Uterus (tissue), 3 donors: ENCODE measurements at regions not wholly inside any gene's neighbourhood (a gene's known extent, or its start where the extent isn't known, plus 50 kb on each side); places are given as distances from the start of the nearest gene placed in this dataset.

ENCODE experiments used
- DNase-seq, 2 donors: peaks; one replicate each; pipeline ENCODE4 v3.0.0-alpha.2; 2019 to 2020
- H3K27ac ChIP-seq, 2 donors: fragments of 200-600 bp; sonication (generic); 1 replicate in 1 of 2; 2 replicates in 1 of 2; pipeline ENCODE4 v1.5.1; 2016 to 2018
- H3K27me3 ChIP-seq, 2 donors: fragments of 200-600 bp; sonication (generic); one replicate each; pipeline ENCODE4 v1.5.1; 2018 to 2019; ENCODE audit warnings: control low read depth in 1 of 2
- H3K36me3 ChIP-seq, 2 donors: fragments of 200-600 bp; sonication (generic); one replicate each; pipeline ENCODE4 v1.5.1; 2019; ENCODE audit warnings: control low read depth in 1 of 2
- H3K4me1 ChIP-seq, 2 donors: fragments of 200-600 bp; sonication (generic); one replicate each; pipeline ENCODE4 v1.5.1; 2018 to 2019; ENCODE audit warnings: control low read depth in 1 of 2
- H3K4me3 ChIP-seq, 2 donors: fragments of 200-600 bp; sonication (generic); 1 replicate in 1 of 2; 2 replicates in 1 of 2; pipeline ENCODE4 v1.5.1; 2018 to 2019; ENCODE audit warnings: mild to moderate bottlenecking in 1 of 2
- H3K9me3 ChIP-seq, 2 donors: fragments of 200-600 bp; sonication (generic); one replicate each; pipeline ENCODE4 v1.5.1; 2019; ENCODE audit warnings: control low read depth in 1 of 2
- CTCF ChIP-seq, 4 experiments: fragments of 200-600 bp in 2 of 4; fragments of 450-650 bp in 2 of 4; sonication (generic) in 2 of 4; IDR thresholded peaks; one replicate each; pipeline ENCODE4 v1.5.1; 2016 to 2019; ENCODE audit warnings: antibody characterized with exemption in 4 of 4, mild to moderate bottlenecking in 2 of 4, moderate library complexity in 1 of 4
- POLR2A ChIP-seq, 2 donors: fragments of 450-650 bp; IDR thresholded peaks; one replicate each; pipeline ENCODE4 v1.6.1; 2016; ENCODE audit warnings: antibody characterized with exemption in 2 of 2, mild to moderate bottlenecking in 1 of 2, moderate library complexity in 1 of 2
- intact Hi-C: fragments of 100-400 bp; cut with DNase I; formaldehyde crosslinking; loops from one replicate; pipeline ENCODE4 v1.15.1; 2023; ENCODE audit warnings: low total_unique reads
- donor health status: DM: yes; HTN: yes; CAD: no.

DNA sequence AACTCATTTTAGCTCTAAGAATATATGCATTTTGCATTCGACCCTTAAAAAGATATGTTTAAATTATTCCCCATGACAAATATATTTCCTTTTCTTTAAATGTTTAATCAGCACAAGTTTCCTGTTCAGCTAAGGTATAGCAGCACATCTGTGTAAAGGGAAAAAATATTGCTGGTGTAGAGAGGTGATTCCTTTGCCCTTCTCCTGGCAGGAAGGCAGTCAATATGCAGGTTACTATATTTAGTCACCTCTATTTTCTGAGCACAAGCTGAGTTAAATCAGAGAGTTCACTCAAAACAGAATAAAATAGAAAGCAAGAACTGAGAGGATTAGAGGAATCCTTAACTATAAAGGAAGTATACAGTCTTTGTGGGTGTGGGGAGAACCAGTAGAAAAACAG, 274.4 kb upstream of the PCSK5 start:
- no peak for TF ChIP-seq CTCF (IDR thresholded peaks at IDR 0.05)
- no peak for TF ChIP-seq POLR2A (IDR thresholded peaks at IDR 0.05)
- Histone ChIP-seq H3K4me1 (no peaks in the 10 kb centered on the region), H3K9me3 (no peaks in the 10 kb centered on the region), H3K27ac (no peak overlapping the region), H3K27me3 (no peaks in the 10 kb centered on the region), H3K36me3 (no peaks in the 10 kb centered on the region), H3K4me3 (no peak overlapping the region)
- intact Hi-C loops, result no loop called here
- no peak for DNase-seq

GRCh38 chr9:75616841-75617566, 273.5 kb upstream of the PCSK5 start:
- intact Hi-C loops, result no loop called here
- DNase-seq, result no peak
- Histone ChIP-seq H3K9me3 (no peaks in the 10 kb centered on the region), H3K27ac (no peak overlapping the region), H3K4me3 (no peak overlapping the region), H3K27me3 (no peaks in the 10 kb centered on the region), H3K36me3 (no peaks in the 10 kb centered on the region), H3K4me1 (no peaks in the 10 kb centered on the region)
- TF ChIP-seq CTCF (IDR thresholded peaks at IDR 0.05), result no peak
- TF ChIP-seq POLR2A (IDR thresholded peaks at IDR 0.05), result no peak

DNA sequence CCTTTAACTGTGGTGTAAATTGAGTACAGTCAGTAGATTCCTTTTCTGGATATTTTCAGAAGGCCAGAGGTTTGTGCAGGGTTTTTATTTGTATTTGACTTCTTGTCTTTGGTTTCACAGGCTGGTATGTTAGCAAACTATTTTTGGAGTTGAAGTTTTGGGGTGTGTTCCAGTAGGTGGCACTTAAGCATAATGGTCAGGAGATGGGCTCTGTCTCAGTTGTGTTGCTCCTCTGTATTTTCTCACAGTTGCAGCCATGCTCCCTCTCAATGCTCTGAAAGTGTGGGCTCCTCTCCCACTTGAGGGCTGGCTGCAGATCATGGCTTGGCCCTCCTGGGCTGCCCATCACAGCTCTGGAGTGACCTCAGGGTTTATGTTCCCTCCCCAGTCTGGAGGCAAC, 267.0 kb upstream of the PCSK5 start:
- H3K9me3 ChIP-seq, result no peaks in the 10 kb centered on the region
- H3K27me3 ChIP-seq, result no peaks in the 10 kb centered on the region
- no peaks in the 10 kb centered on the region for H3K36me3 ChIP-seq
- no peak overlapping the region for H3K4me3 ChIP-seq
- no peak for TF ChIP-seq CTCF (IDR thresholded peaks at IDR 0.05)
- no peak for TF ChIP-seq POLR2A (IDR thresholded peaks at IDR 0.05)
- H3K4me1 ChIP-seq, result no peaks in the 10 kb centered on the region
- DNase-seq, result no peak
- H3K27ac ChIP-seq, result no peak overlapping the region
- intact Hi-C loops, result no loop called here

GRCh38 chr9:75624998-75625397, 265.5 kb upstream of the PCSK5 start:
- no peaks in the 10 kb centered on the region for H3K36me3 ChIP-seq

DNA sequence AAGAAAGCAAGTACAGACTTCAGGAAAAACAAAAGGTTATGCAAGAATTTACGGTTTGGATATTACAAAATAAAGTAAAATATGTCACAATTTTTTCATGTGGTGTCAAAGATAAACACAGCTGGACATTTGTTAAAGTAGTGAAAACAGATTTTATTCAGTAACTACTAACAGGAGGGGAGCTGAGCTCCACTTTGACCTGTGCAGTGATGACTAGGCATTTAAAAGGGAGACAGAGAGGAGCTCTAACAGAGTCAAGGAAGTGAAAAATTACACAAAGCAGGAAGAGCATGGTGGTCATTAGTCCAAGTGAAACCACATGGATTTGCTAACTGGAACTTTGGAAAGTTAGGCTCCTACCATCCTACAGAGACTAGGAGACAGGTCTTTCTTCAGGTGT, 263.6 kb upstream of the PCSK5 start:
- TF ChIP-seq POLR2A (IDR thresholded peaks at IDR 0.05) (no peak), CTCF (IDR thresholded peaks at IDR 0.05) (no peak)
- intact Hi-C loops, result no loop called here
- no peaks in the 10 kb centered on the region for H3K27me3 ChIP-seq
- no peak for DNase-seq
- H3K9me3 ChIP-seq, result no peaks in the 10 kb centered on the region
- H3K4me3 ChIP-seq, result no peak overlapping the region
- no peak overlapping the region for H3K27ac ChIP-seq
- H3K36me3 ChIP-seq, result no peaks in the 10 kb centered on the region
- H3K4me1 ChIP-seq, result no peaks in the 10 kb centered on the region

More at GRCh38 chr9:75624998-75625397, 265.5 kb upstream of the PCSK5 start:
- H3K9me3 ChIP-seq, result no peaks in the 10 kb centered on the region
- H3K4me3 ChIP-seq, result no peak overlapping the region
- H3K27me3 ChIP-seq, result no peaks in the 10 kb centered on the region
- H3K27ac ChIP-seq, result no peak overlapping the region
- TF ChIP-seq CTCF (IDR thresholded peaks at IDR 0.05), result no peak
- no peak for TF ChIP-seq POLR2A (IDR thresholded peaks at IDR 0.05)
- H3K4me1 ChIP-seq, result no peaks in the 10 kb centered on the region
- intact Hi-C loops, result no loop called here
- DNase-seq, result no peak
